DOHH2 (cell line): ENCODE measurements at regions not wholly inside any gene's neighbourhood (a gene's known extent, or its start where the extent isn't known, plus 50 kb on each side); places are given as distances from the start of the nearest gene placed in this dataset.

Experiments
- H3F3A ChIP-seq: fragments of 200-600 bp; sonication (generic), shearing (Covaris generic); 2 replicates; pipeline ENCODE4 v1.6.0; 2016; ENCODE audit warnings: antibody characterized with exemption, mild to moderate bottlenecking; ENCODE audit not compliant: control insufficient read depth, insufficient read depth
- H3K27ac ChIP-seq: fragments of 200-600 bp; sonication (generic); 2 replicates; pipeline ENCODE4 v1.5.1; 2014; ENCODE audit warnings: low read depth, mild to moderate bottlenecking, low read length, moderate library complexity
- H3K27me3 ChIP-seq: fragments of 200-600 bp; sonication (generic); 2 replicates; pipeline ENCODE4 v1.6.1; 2014; ENCODE audit warnings: mild to moderate bottlenecking, low read length, mixed read lengths; ENCODE audit not compliant: control insufficient read depth
- H3K36me3 ChIP-seq: fragments of 200-600 bp; sonication (generic); 2 replicates; pipeline ENCODE4 v1.6.1; 2014; ENCODE audit warnings: mild to moderate bottlenecking, low read length, moderate library complexity, mixed read lengths; ENCODE audit not compliant: control insufficient read depth
- H3K4me1 ChIP-seq: fragments of 200-600 bp; sonication (generic); 2 replicates; pipeline ENCODE4 v1.6.1; 2014; ENCODE audit warnings: mild to moderate bottlenecking, low read length, mixed read lengths; ENCODE audit not compliant: control insufficient read depth
- H3K4me2 ChIP-seq: fragments of 200-600 bp; sonication (generic); 2 replicates; pipeline ENCODE4 v1.6.0; 2014; ENCODE audit warnings: mild to moderate bottlenecking, low read length, moderate library complexity
- H3K4me3 ChIP-seq: fragments of 200-600 bp; sonication (generic); 2 replicates; pipeline ENCODE4 v1.5.1; 2014; ENCODE audit warnings: mild to moderate bottlenecking, low read length, mixed read lengths
- H3K79me2 ChIP-seq: fragments of 200-600 bp; sonication (generic); 2 replicates; pipeline ENCODE4 v1.6.1; 2014; ENCODE audit warnings: mild to moderate bottlenecking, low read length, mixed read lengths; ENCODE audit not compliant: control insufficient read depth
- H3K9me2 ChIP-seq: fragments of 200-600 bp; sonication (generic); replicated peaks from 2 replicates; pipeline ENCODE4 v1.6.1; 2014; ENCODE audit warnings: mild to moderate bottlenecking, low read length, mixed read lengths; ENCODE audit not compliant: control insufficient read depth
- H3K9me3 ChIP-seq: fragments of 200-600 bp; sonication (generic); 2 replicates; pipeline ENCODE4 v1.6.1; 2014; ENCODE audit warnings: antibody characterized with exemption, low read length, mixed read lengths; ENCODE audit not compliant: control insufficient read depth, insufficient read depth
- H4K20me1 ChIP-seq: fragments of 200-600 bp; sonication (generic); 2 replicates; pipeline ENCODE4 v1.6.0; 2014; ENCODE audit warnings: low read depth, mild to moderate bottlenecking, antibody characterized with exemption, low read length, moderate library complexity; ENCODE audit not compliant: control insufficient read depth, insufficient read depth
- EZH2phosphoT487 ChIP-seq: fragments of 200-600 bp; sonication (generic); IDR thresholded peaks from 2 replicates; pipeline ENCODE4 v1.6.1; 2017; ENCODE audit warnings: borderline replicate concordance, mild to moderate bottlenecking, antibody characterized with exemption, low read length, moderate library complexity, mixed read lengths
- TF ChIP-seq, protein P1 (sequence below): fragments of 200-600 bp; sonication (generic); IDR thresholded peaks from one replicate; pipeline ENCODE4 v1.5.1; 2014; ENCODE audit warnings: antibody characterized with exemption, mild to moderate bottlenecking, low read depth, low read length; ENCODE audit not compliant: poor library complexity, severe bottlenecking

GRCh38 chr15:72979791-72980190 lies 72.5 kb upstream of the NEO1 start:
- H3K36me3 ChIP-seq = no peaks in the 10 kb centered on the region
- H3K9me3 ChIP-seq = no peaks in the 10 kb centered on the region
- no peak overlapping the region for H3K27ac ChIP-seq
- TF ChIP-seq, protein P1, sequence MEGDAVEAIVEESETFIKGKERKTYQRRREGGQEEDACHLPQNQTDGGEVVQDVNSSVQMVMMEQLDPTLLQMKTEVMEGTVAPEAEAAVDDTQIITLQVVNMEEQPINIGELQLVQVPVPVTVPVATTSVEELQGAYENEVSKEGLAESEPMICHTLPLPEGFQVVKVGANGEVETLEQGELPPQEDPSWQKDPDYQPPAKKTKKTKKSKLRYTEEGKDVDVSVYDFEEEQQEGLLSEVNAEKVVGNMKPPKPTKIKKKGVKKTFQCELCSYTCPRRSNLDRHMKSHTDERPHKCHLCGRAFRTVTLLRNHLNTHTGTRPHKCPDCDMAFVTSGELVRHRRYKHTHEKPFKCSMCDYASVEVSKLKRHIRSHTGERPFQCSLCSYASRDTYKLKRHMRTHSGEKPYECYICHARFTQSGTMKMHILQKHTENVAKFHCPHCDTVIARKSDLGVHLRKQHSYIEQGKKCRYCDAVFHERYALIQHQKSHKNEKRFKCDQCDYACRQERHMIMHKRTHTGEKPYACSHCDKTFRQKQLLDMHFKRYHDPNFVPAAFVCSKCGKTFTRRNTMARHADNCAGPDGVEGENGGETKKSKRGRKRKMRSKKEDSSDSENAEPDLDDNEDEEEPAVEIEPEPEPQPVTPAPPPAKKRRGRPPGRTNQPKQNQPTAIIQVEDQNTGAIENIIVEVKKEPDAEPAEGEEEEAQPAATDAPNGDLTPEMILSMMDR = no peak
- no peak for TF ChIP-seq EZH2phosphoT487
- no peaks in the 10 kb centered on the region for H3K27me3 ChIP-seq
- H3K4me3 ChIP-seq = no peak overlapping the region
- H3F3A ChIP-seq = no peaks in the 10 kb centered on the region
- no peaks in the 10 kb centered on the region for H4K20me1 ChIP-seq
- H3K9me2 ChIP-seq = no peaks in the 10 kb centered on the region
- H3K4me1 ChIP-seq = no peaks in the 10 kb centered on the region
- H3K79me2 ChIP-seq = no peaks in the 10 kb centered on the region
- no peak overlapping the region for H3K4me2 ChIP-seq

GRCh38 chr15:72979308-72979707 lies 73.0 kb upstream of the NEO1 start:
- H3K9me2 ChIP-seq = no peaks in the 10 kb centered on the region
- no peaks in the 10 kb centered on the region for H3K4me1 ChIP-seq
- no peaks in the 10 kb centered on the region for H3K79me2 ChIP-seq
- TF ChIP-seq EZH2phosphoT487 = no peak
- TF ChIP-seq, protein P1 = no peak
- H3K4me2 ChIP-seq = no peak overlapping the region
- no peaks in the 10 kb centered on the region for H3K36me3 ChIP-seq
- no peaks in the 10 kb centered on the region for H4K20me1 ChIP-seq
- no peaks in the 10 kb centered on the region for H3K9me3 ChIP-seq
- H3F3A ChIP-seq = no peaks in the 10 kb centered on the region
- no peaks in the 10 kb centered on the region for H3K27me3 ChIP-seq
- H3K27ac ChIP-seq = no peak overlapping the region
- H3K4me3 ChIP-seq = no peak overlapping the region

DNA sequence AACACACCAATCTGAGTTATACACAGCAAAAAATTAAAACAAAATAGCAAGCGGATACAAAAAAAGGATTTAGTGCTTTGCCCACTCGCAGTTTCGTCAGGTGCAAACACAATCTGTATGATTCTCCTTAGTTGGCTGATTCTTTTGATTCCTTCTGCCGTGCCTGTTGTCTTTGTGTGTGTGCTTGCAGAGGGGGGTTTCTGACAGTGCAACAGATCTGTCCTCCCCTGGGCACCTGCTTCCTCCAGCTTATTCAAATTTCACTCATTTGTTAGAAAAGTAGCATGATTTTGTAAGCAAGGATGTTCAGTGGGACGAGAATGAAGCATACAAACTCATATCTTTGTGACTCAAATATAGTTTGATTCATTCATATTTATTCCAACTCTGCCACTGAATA lies 74.0 kb upstream of the NEO1 start:
- no peaks in the 10 kb centered on the region for H3K9me2 ChIP-seq
- H3K9me3 ChIP-seq = no peaks in the 10 kb centered on the region

More for the DNA sequence above, 74.0 kb upstream of the NEO1 start:
- Histone ChIP-seq H3K4me1 (no peaks in the 10 kb centered on the region), H3F3A (no peaks in the 10 kb centered on the region), H4K20me1 (no peaks in the 10 kb centered on the region), H3K27me3 (no peaks in the 10 kb centered on the region), H3K79me2 (no peaks in the 10 kb centered on the region), H3K36me3 (no peaks in the 10 kb centered on the region), H3K4me2 (no peak overlapping the region), H3K4me3 (no peak overlapping the region), H3K27ac (no peak overlapping the region)
- TF ChIP-seq, protein P1 = no peak
- no peak for TF ChIP-seq EZH2phosphoT487
